Colonic mucosa (tissue), 4 donors: ENCODE measurements at regions not wholly inside any gene's neighbourhood (a gene's known extent, or its start where the extent isn't known, plus 50 kb on each side); places are given as distances from the start of the nearest gene placed in this dataset.

ENCODE experiments used
- DNase-seq: peaks from one replicate; pipeline ENCODE4 v3.0.0-alpha.2; 2020
- H3K27ac ChIP-seq: fragments of 200-600 bp; one replicate; pipeline ENCODE4 v1.8.0; 2021
- H3K27me3 ChIP-seq: fragments of 200-600 bp; one replicate; pipeline ENCODE4 v1.8.0; 2021
- H3K36me3 ChIP-seq: fragments of 200-600 bp; one replicate; pipeline ENCODE4 v1.8.0; 2021
- H3K4me1 ChIP-seq: fragments of 200-600 bp; one replicate; pipeline ENCODE4 v1.8.0; 2021; ENCODE audit warnings: mild to moderate bottlenecking
- H3K4me3 ChIP-seq: fragments of 200-600 bp; one replicate; pipeline ENCODE4 v1.8.0; 2021
- H3K9ac ChIP-seq, 2 donors: one replicate each; pipeline ENCODE4 v1.7.0; 2013; ENCODE audit warnings: control low read depth in 2 of 2, low read depth in 2 of 2, low read length in 2 of 2
- H3K9me3 ChIP-seq: fragments of 200-600 bp; one replicate; pipeline ENCODE4 v1.8.0; 2021
- intact Hi-C: fragments of 100-400 bp; cut with DNase I; formaldehyde crosslinking; loops from one replicate; pipeline ENCODE4 v1.14.1; 2022
- TF ChIP-seq, protein P1 (sequence below): fragments of 200-600 bp; IDR thresholded peaks from one replicate; pipeline ENCODE4 v1.8.0; 2022; ENCODE audit warnings: antibody characterized with exemption, mild to moderate bottlenecking
- donor health status: healthy.
- donor health status: DM: no; HTN: no; CAD: no.
- donor health status: DM: no; HTN: no; CAD: no.

DNA sequence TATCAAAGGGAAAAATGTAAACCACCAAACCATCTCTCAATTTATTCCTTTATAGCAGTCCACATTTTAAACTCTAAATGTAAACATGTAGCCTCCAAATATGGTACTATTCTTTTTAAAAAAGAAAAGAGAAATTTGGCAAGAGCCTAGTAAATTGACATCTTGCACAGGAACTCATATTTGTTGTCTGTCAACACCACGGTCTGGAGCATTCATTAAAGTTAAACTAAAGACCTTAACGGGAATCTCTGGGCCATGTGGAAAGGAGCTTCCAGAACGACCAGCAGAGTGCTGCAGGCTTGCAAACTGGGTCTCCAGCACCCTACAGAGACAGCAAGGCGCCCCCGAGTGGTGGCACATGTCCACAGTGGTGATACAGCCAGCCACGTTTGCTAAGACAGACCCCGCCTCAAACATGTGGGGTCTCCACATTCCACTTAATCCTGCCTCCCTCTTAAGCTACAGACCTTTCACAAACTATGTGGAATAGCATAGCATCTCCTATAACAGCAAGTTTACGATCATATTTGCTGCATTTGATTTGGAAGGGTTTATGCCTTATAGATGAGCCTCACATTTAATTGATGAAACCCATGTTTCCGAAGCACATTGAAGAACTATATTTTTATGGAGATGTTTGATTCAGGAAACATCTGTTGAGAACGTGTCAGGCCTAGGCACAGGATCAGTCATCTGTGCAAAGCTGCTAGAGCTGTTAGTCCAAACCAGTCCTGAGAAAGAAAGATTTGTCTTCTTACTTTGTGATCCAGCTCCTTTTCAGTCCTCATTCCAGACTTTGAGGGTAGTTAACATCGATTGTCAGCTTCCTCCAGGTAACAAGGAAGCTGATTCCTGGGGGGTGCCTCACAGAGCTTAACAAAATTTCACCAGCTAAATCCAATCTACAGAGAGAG is 96.4 kb upstream of the BACE2 start:
- TF ChIP-seq, protein P1, sequence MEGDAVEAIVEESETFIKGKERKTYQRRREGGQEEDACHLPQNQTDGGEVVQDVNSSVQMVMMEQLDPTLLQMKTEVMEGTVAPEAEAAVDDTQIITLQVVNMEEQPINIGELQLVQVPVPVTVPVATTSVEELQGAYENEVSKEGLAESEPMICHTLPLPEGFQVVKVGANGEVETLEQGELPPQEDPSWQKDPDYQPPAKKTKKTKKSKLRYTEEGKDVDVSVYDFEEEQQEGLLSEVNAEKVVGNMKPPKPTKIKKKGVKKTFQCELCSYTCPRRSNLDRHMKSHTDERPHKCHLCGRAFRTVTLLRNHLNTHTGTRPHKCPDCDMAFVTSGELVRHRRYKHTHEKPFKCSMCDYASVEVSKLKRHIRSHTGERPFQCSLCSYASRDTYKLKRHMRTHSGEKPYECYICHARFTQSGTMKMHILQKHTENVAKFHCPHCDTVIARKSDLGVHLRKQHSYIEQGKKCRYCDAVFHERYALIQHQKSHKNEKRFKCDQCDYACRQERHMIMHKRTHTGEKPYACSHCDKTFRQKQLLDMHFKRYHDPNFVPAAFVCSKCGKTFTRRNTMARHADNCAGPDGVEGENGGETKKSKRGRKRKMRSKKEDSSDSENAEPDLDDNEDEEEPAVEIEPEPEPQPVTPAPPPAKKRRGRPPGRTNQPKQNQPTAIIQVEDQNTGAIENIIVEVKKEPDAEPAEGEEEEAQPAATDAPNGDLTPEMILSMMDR, result no peak
- Histone ChIP-seq H3K4me1 (no peaks in the 10 kb centered on the region), H3K27me3 (no peaks in the 10 kb centered on the region), H3K9ac (no peak overlapping the region), H3K9me3 (no peaks in the 10 kb centered on the region), H3K27ac (no peak overlapping the region), H3K36me3 (no peaks in the 10 kb centered on the region), H3K4me3 (no peak overlapping the region)
- intact Hi-C loops, result no loop called here
- DNase-seq, result no peak

DNA sequence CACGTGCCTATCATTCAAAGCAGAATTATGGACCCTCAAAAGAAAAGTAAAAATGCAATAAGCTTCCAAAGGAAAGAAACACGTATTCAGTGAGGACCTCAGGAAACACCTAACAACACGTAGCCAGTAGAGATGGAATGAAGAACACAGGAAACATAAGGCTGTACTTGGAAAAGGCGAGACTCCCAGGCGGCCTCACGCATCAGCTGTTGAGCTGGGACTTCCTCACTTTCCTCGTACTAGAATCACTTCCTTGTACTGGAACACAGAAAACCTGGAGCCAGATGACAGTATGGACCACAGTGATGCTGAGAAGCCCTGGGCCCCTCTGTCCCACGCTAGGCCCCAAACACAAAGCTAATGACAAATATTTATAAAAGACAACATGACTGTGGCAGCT is 94.4 kb upstream of the BACE2 start:
- TF ChIP-seq, protein P1, result no peak
- no peak overlapping the region for H3K9ac ChIP-seq
- no peak overlapping the region for H3K4me3 ChIP-seq
- no peak overlapping the region for H3K27ac ChIP-seq
- DNase-seq, result no peak
- intact Hi-C loops, result no loop called here
- H3K9me3 ChIP-seq, result no peaks in the 10 kb centered on the region
- H3K4me1 ChIP-seq, result no peaks in the 10 kb centered on the region
- H3K27me3 ChIP-seq, result no peaks in the 10 kb centered on the region
- H3K36me3 ChIP-seq, result no peaks in the 10 kb centered on the region

GRCh38 chr21:41074396-41075184 is 93.4 kb upstream of the BACE2 start:
- no peaks in the 10 kb centered on the region for H3K4me1 ChIP-seq
- H3K27ac ChIP-seq, result no peak overlapping the region
- intact Hi-C loops, result no loop called here
- no peak overlapping the region for H3K9ac ChIP-seq
- H3K27me3 ChIP-seq, result no peaks in the 10 kb centered on the region
- TF ChIP-seq, protein P1, result no peak
- H3K9me3 ChIP-seq, result no peaks in the 10 kb centered on the region
- H3K36me3 ChIP-seq, result no peaks in the 10 kb centered on the region
- DNase-seq, result no peak
- no peak overlapping the region for H3K4me3 ChIP-seq

DNA sequence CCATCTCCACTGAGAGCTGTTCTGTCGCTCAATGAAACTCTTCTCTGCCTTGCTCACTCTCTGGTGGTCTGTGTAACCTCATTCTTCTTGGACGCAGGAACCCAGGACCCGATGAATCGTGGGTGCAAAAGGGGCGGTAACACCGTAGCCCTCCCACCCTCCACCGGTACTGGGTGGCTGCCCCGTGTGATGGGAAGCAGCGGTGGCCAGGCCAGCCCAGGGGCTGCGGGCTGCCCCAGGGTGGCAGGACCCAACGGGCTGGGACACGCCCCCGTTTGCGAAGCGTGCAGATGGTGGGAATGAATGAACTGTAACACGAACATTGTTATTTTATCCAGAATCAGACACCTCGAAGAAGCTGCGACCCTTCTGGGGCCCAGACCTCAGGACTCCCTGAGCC is 92.3 kb upstream of the BACE2 start:
- H3K9ac ChIP-seq, result no peak overlapping the region
- intact Hi-C loops, result no loop called here
- H3K36me3 ChIP-seq, result no peaks in the 10 kb centered on the region
- H3K4me3 ChIP-seq, result no peak overlapping the region
- no peaks in the 10 kb centered on the region for H3K27me3 ChIP-seq
- no peak for DNase-seq
- H3K4me1 ChIP-seq, result no peaks in the 10 kb centered on the region
- no peak overlapping the region for H3K27ac ChIP-seq
- TF ChIP-seq, protein P1, result no peak
- H3K9me3 ChIP-seq, result no peaks in the 10 kb centered on the region

DNA sequence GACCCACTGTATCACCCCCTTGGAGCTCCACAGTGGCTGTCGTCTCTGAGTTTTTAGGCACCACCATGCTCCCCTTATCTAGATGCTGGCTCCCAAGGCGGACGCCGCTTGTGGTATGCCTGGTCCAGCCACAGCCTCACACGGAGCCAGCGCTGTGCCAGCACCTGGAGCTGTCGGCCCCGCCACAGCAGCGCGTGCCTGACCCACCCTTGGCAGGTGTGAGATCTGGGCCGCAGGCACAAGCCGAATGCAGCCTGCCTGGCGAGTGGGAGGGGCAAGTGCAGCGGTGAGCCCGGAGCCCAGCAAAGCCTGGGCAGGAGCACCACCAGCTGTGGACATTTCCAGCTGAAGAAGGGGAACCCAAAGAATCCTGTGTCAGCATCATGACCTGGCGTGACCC is 91.9 kb upstream of the BACE2 start:
- Histone ChIP-seq H3K27me3 (no peaks in the 10 kb centered on the region), H3K4me1 (no peaks in the 10 kb centered on the region), H3K4me3 (no peak overlapping the region), H3K9ac (no peak overlapping the region), H3K9me3 (no peaks in the 10 kb centered on the region), H3K36me3 (no peaks in the 10 kb centered on the region), H3K27ac (no peak overlapping the region)
- intact Hi-C loops, result no loop called here
- DNase-seq, result no peak
- TF ChIP-seq, protein P1, result no peak
